Neural cell (in vitro differentiated cells): ENCODE measurements at regions not wholly inside any gene's neighbourhood (a gene's known extent, or its start where the extent isn't known, plus 50 kb on each side); places are given as distances from the start of the nearest gene placed in this dataset.

Experiments
- EP300 ChIP-seq: fragments of 450-650 bp; conservative IDR thresholded peaks from 2 replicates; pipeline ENCODE4 v1.6.1; 2014; ENCODE audit warnings: antibody characterized with exemption, mild to moderate bottlenecking, moderate library complexity; ENCODE audit not compliant: poor library complexity, severe bottlenecking
- EZH2 ChIP-seq: fragments of 200-600, 300-800 bp; shearing (Covaris generic), sonication (generic); IDR thresholded peaks from 2 replicates; pipeline ENCODE4 v1.6.1; 2014; ENCODE audit warnings: antibody characterized with exemption, low read length, borderline replicate concordance, mild to moderate bottlenecking; ENCODE audit not compliant: insufficient read depth, poor library complexity, severe bottlenecking
- MXI1 ChIP-seq: fragments of 450-650 bp; conservative IDR thresholded peaks from 2 replicates; pipeline ENCODE4 v1.6.1; 2014; ENCODE audit warnings: antibody characterized with exemption, mild to moderate bottlenecking; ENCODE audit not compliant: poor library complexity, severe bottlenecking
- POLR2AphosphoS5 ChIP-seq: IDR thresholded peaks from 2 replicates; pipeline ENCODE4 v1.6.1; 2012
- RAD21 ChIP-seq: fragments of 450-650 bp; conservative IDR thresholded peaks from 2 replicates; pipeline ENCODE4 v1.6.1; 2014; ENCODE audit warnings: antibody characterized with exemption, mild to moderate bottlenecking, moderate library complexity
- TAF1 ChIP-seq: IDR thresholded peaks from 2 replicates; pipeline ENCODE4 v1.6.1; 2012; ENCODE audit warnings: low read depth
- TF ChIP-seq, protein P1 (sequence below): fragments of 450-650 bp; IDR thresholded peaks from 2 replicates; pipeline ENCODE4 v1.5.1; 2014; ENCODE audit warnings: antibody characterized with exemption, mild to moderate bottlenecking, moderate library complexity; ENCODE audit not compliant: poor library complexity, severe bottlenecking

DNA sequence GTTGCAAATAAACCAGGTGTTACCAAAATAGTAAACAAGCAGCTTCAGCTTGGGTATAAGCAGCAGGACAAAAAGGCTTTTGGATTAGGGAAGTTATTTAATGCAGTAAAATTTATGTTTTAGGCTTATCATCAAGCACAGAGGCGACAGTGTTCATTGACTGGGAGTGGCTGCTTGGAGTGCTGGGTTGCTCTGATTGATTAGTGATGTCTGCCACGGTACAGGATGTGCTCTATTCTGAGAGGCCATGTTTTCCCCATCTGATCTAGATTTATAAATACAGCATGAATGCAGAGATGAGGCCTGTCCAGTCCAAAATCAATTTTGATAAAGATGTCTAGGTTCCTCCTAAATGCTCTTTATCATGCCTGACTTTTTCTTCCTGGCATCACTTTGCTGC lies 83.5 kb downstream of the MAP1LC3B2 start:
- TF ChIP-seq, protein P1, sequence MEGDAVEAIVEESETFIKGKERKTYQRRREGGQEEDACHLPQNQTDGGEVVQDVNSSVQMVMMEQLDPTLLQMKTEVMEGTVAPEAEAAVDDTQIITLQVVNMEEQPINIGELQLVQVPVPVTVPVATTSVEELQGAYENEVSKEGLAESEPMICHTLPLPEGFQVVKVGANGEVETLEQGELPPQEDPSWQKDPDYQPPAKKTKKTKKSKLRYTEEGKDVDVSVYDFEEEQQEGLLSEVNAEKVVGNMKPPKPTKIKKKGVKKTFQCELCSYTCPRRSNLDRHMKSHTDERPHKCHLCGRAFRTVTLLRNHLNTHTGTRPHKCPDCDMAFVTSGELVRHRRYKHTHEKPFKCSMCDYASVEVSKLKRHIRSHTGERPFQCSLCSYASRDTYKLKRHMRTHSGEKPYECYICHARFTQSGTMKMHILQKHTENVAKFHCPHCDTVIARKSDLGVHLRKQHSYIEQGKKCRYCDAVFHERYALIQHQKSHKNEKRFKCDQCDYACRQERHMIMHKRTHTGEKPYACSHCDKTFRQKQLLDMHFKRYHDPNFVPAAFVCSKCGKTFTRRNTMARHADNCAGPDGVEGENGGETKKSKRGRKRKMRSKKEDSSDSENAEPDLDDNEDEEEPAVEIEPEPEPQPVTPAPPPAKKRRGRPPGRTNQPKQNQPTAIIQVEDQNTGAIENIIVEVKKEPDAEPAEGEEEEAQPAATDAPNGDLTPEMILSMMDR: no peak
- TF ChIP-seq EZH2 (no peak), TAF1 (no peak), POLR2AphosphoS5 (no peak), EP300 (no peak), RAD21 (no peak), MXI1 (no peak)
